Neural progenitor cell (in vitro differentiated cells): ENCODE measurements at regions not wholly inside any gene's neighbourhood (a gene's known extent, or its start where the extent isn't known, plus 50 kb on each side); places are given as distances from the start of the nearest gene placed in this dataset.

Source experiments
- DNase-seq: peaks from one replicate; pipeline ENCODE4 v3.0.0-alpha.2; 2016; ENCODE audit warnings: low spot score
- H2AFZ ChIP-seq: fragments of 200-600 bp; sonication (generic); replicated peaks from 2 replicates; pipeline ENCODE4 v1.6.1; 2016; ENCODE audit warnings: antibody characterized with exemption
- H3F3A ChIP-seq: fragments of 200-600 bp; sonication (generic); 2 replicates; pipeline ENCODE4 v1.6.1; 2016; ENCODE audit warnings: antibody characterized with exemption, low read depth
- H3K27ac ChIP-seq: fragments of 200-600 bp; sonication (generic); 2 replicates; pipeline ENCODE4 v1.5.1; 2016; ENCODE audit warnings: mild to moderate bottlenecking
- H3K27me3 ChIP-seq: fragments of 200-600 bp; sonication (generic); 2 replicates; pipeline ENCODE4 v1.6.1; 2016; ENCODE audit warnings: mild to moderate bottlenecking, moderate library complexity
- H3K36me3 ChIP-seq: fragments of 200-600 bp; sonication (generic); 2 replicates; pipeline ENCODE4 v1.5.1; 2016
- H3K4me1 ChIP-seq: fragments of 200-600 bp; sonication (generic); 2 replicates; pipeline ENCODE4 v1.6.1; 2016; ENCODE audit warnings: mixed run types
- H3K4me2 ChIP-seq: fragments of 200-600 bp; sonication (generic); 2 replicates; pipeline ENCODE4 v1.6.1; 2016
- H3K4me3 ChIP-seq: fragments of 200-600 bp; sonication (generic); 2 replicates; pipeline ENCODE4 v1.5.1; 2016
- H3K79me2 ChIP-seq: fragments of 200-600 bp; sonication (generic); 2 replicates; pipeline ENCODE4 v1.6.1; 2016; ENCODE audit warnings: low read depth
- H3K9ac ChIP-seq: fragments of 200-600 bp; sonication (generic); 2 replicates; pipeline ENCODE4 v1.6.1; 2016
- H3K9me3 ChIP-seq: fragments of 200-600 bp; sonication (generic); 2 replicates; pipeline ENCODE4 v1.5.1; 2016; ENCODE audit warnings: low read depth
- H4K20me1 ChIP-seq: fragments of 200-600 bp; sonication (generic); 2 replicates; pipeline ENCODE4 v1.6.1; 2016; ENCODE audit warnings: low read depth
- H3K27ac Mint-ChIP-seq: 3 replicates; pipeline ENCODE4 v1.8.0; 2021; ENCODE audit warnings: mixed read lengths
- H3K27me3 Mint-ChIP-seq: 2 replicates; pipeline ENCODE4 v1.8.0; 2022; ENCODE audit warnings: low read depth, mild to moderate bottlenecking, inconsistent platforms, moderate library complexity, mixed read lengths; ENCODE audit not compliant: insufficient read depth
- H3K36me3 Mint-ChIP-seq: 3 replicates; pipeline ENCODE4 v1.8.0; 2021; ENCODE audit warnings: mixed read lengths
- H3K4me1 Mint-ChIP-seq: 3 replicates; pipeline ENCODE4 v1.8.0; 2021; ENCODE audit warnings: mixed read lengths
- H3K4me3 Mint-ChIP-seq: 3 replicates; pipeline ENCODE4 v1.8.0; 2021; ENCODE audit warnings: mild to moderate bottlenecking, moderate library complexity, mixed read lengths
- H3K9me3 Mint-ChIP-seq: 3 replicates; pipeline ENCODE4 v1.8.0; 2020; ENCODE audit warnings: mixed read lengths
- EZH2 ChIP-seq: fragments of 200-600 bp; sonication (generic); IDR thresholded peaks from 2 replicates; pipeline ENCODE4 v1.6.1; 2017; ENCODE audit warnings: antibody characterized with exemption, mild to moderate bottlenecking, moderate library complexity
- EZH2phosphoT487 ChIP-seq: fragments of 200-600 bp; sonication (generic); IDR thresholded peaks from 2 replicates; pipeline ENCODE4 v1.6.1; 2017; ENCODE audit warnings: antibody characterized with exemption
- TF ChIP-seq, protein P1 (sequence below): fragments of 200-600 bp; sonication (generic); IDR thresholded peaks from 2 replicates; pipeline ENCODE4 v1.5.1; 2017; ENCODE audit warnings: antibody characterized with exemption, mild to moderate bottlenecking

DNA sequence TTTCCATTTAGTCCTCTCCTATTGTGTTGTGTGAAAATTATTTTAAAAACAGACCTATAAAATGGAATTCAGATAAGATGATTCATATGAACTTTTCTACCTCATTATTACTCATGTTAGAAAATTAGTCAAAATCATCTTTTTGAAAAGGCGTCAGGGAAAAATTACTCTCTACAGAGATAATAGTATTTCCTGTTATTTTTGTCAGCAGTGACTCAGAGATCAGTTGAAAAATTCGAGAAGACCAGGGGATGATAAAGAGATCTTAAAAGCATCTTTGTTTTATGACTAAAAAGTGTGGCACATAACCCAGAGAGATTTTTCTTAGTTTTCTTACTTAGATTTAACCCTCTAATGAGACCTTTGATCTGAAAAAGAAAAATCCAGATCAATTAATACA is 157.9 kb upstream of the CARD18 start:
- Histone ChIP-seq H3K4me3 (no peak overlapping the region), H4K20me1 (no peaks in the 10 kb centered on the region), H2AFZ (no peak overlapping the region), H3K36me3 (no peaks in the 10 kb centered on the region), H3K4me2 (no peak overlapping the region), H3K4me1 (no peaks in the 10 kb centered on the region), H3K9ac (no peak overlapping the region), H3F3A (no peaks in the 10 kb centered on the region), H3K9me3 (no peaks in the 10 kb centered on the region), H3K79me2 (no peaks in the 10 kb centered on the region), H3K27ac (no peak overlapping the region), H3K27me3 (no peaks in the 10 kb centered on the region)
- Mint-ChIP-seq H3K27me3 (peaks cover 2% of the 10 kb centered on the region), H3K36me3 (no peaks in the 10 kb centered on the region), H3K9me3 (no peaks in the 10 kb centered on the region), H3K4me3 (no peak overlapping the region), H3K4me1 (peaks cover 5% of the 10 kb centered on the region), H3K27ac (no peak overlapping the region)
- TF ChIP-seq, protein P1, sequence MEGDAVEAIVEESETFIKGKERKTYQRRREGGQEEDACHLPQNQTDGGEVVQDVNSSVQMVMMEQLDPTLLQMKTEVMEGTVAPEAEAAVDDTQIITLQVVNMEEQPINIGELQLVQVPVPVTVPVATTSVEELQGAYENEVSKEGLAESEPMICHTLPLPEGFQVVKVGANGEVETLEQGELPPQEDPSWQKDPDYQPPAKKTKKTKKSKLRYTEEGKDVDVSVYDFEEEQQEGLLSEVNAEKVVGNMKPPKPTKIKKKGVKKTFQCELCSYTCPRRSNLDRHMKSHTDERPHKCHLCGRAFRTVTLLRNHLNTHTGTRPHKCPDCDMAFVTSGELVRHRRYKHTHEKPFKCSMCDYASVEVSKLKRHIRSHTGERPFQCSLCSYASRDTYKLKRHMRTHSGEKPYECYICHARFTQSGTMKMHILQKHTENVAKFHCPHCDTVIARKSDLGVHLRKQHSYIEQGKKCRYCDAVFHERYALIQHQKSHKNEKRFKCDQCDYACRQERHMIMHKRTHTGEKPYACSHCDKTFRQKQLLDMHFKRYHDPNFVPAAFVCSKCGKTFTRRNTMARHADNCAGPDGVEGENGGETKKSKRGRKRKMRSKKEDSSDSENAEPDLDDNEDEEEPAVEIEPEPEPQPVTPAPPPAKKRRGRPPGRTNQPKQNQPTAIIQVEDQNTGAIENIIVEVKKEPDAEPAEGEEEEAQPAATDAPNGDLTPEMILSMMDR = no peak
- TF ChIP-seq EZH2phosphoT487 (no peak), EZH2 (no peak)
- no peak for DNase-seq

DNA sequence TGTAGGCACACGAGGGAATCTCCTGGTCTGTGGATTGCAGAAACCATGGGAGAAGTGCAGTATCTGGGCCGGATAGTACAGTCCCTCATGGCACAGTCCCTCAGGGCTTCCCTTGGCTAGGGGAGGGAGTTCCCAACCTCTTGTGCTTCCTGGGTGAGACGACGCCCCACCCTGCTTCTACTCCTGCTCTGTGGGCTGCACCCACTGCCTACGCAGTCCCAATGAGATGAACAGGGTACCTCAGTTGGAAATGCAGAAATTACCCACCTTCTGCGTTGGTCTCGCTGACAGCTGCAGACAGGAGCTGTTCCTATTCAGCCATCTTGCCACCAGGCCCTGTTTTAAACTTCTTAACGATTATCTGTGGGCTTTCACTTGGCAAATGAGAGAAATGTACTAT is 157.2 kb upstream of the CARD18 start:
- Mint-ChIP-seq H3K9me3 (no peaks in the 10 kb centered on the region), H3K27ac (no peak overlapping the region)
- H3K4me1 ChIP-seq = no peaks in the 10 kb centered on the region

DNA sequence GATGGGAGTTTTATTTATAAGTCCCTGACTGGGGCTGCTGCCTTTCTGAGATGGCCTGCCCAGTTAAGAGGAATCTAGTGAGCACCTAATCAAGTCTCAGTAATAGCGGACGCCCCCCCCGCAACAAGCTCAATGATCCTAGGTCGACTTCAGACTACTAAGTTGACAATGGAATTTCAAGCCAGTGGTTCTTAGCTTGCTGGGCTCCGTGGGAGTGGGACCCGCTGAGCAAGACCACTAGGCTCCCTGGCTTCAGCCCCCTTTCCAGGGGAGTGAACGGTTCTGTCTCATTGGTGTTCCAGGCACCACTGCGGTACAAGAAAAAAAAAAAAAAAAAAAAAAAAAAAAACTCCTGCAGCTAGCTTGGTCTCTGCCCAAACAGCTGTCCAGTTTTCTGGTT is 156.8 kb upstream of the CARD18 start:
- peaks cover 4% of the 10 kb centered on the region for H3K27me3 Mint-ChIP-seq
- H3F3A ChIP-seq = no peaks in the 10 kb centered on the region
- H3K9me3 Mint-ChIP-seq = no peaks in the 10 kb centered on the region
- H4K20me1 ChIP-seq = no peaks in the 10 kb centered on the region
- peaks cover 5% of the 10 kb centered on the region for H3K4me1 Mint-ChIP-seq
- no peak overlapping the region for H3K4me2 ChIP-seq
- H3K36me3 ChIP-seq = no peaks in the 10 kb centered on the region
- no peak overlapping the region for H2AFZ ChIP-seq
- no peak overlapping the region for H3K4me3 Mint-ChIP-seq
- DNase-seq = no peak
- no peaks in the 10 kb centered on the region for H3K9me3 ChIP-seq
- H3K4me3 ChIP-seq = no peak overlapping the region
- no peak overlapping the region for H3K9ac ChIP-seq
- no peaks in the 10 kb centered on the region for H3K27me3 ChIP-seq
- TF ChIP-seq, protein P1 = no peak
- TF ChIP-seq EZH2 = no peak
- TF ChIP-seq EZH2phosphoT487 = no peak
- no peak overlapping the region for H3K27ac ChIP-seq
- no peak overlapping the region for H3K27ac Mint-ChIP-seq
- no peaks in the 10 kb centered on the region for H3K36me3 Mint-ChIP-seq
- no peaks in the 10 kb centered on the region for H3K79me2 ChIP-seq
- no peaks in the 10 kb centered on the region for H3K4me1 ChIP-seq

More for the DNA sequence above, 157.2 kb upstream of the CARD18 start:
- no peak for TF ChIP-seq EZH2
- no peak for TF ChIP-seq EZH2phosphoT487
- TF ChIP-seq, protein P1 = no peak
- Histone ChIP-seq H3K27me3 (no peaks in the 10 kb centered on the region), H3F3A (no peaks in the 10 kb centered on the region), H3K4me2 (no peak overlapping the region), H3K27ac (no peak overlapping the region), H4K20me1 (no peaks in the 10 kb centered on the region), H3K79me2 (no peaks in the 10 kb centered on the region), H3K36me3 (no peaks in the 10 kb centered on the region), H3K9me3 (no peaks in the 10 kb centered on the region), H2AFZ (peak overlapping the region; percentile 50), H3K4me3 (no peak overlapping the region), H3K9ac (no peak overlapping the region)
- Mint-ChIP-seq H3K4me1 (peaks cover 5% of the 10 kb centered on the region), H3K36me3 (no peaks in the 10 kb centered on the region), H3K4me3 (no peak overlapping the region), H3K27me3 (peaks cover 4% of the 10 kb centered on the region)
- DNase-seq = no peak
